ENCODE measurements at regions not wholly inside any gene's neighbourhood (a gene's known extent, or its start where the extent isn't known, plus 50 kb on each side); places are given as distances from the start of the nearest gene placed in this dataset.

DNA sequence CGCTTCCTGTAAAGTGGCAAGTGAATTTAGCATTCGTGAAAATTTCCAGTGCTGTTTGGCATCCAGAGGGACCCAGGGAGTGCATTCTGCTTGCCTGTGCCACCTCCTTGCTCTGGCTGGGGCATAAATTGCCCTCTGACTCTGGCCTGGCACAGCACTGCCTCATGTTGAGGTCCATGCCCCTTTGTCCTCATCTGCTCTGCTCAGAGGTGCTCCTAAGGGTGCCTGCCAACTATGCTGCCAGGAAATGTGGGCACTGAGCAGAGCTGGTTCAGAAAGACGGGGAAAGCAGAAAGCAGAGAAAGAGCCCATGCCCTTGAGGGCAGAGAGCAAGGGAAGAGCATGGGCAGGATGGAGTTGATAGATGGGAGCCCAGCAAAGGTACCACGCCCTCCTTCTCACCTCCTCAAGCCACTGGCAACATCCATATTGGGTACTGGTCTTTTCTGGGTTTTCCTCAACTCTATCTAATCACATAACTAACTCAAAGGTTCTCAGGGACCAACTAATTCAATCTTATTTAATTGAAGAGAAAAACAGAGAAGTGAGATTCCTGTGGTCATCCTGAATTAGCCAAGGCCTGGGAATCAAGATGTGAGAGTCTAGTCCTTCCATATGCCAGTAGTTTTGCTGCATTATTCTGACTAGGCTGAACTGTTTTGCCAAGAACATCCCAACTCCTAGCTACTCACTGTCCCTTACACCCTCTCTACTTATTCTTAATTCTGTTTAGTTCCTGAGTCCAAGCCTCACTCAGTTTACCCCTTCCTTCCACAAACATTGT, 441.5 kb upstream of the TNP1 start:
- H3K4me3 Mint-ChIP-seq, result no peak overlapping the region
- H3K9me3 Mint-ChIP-seq, result peaks cover 5% of the 10 kb centered on the region
- H3K36me3 Mint-ChIP-seq (ENCODE audit: low read depth), result no peaks in the 10 kb centered on the region
- H3K4me1 Mint-ChIP-seq, result no peaks in the 10 kb centered on the region
- no peak for ATAC-seq (replicated peaks)
- no peak overlapping the region for H3K27ac Mint-ChIP-seq
- H3K27me3 Mint-ChIP-seq, result no peaks in the 10 kb centered on the region

GRCh38 chr2:217299590-217299989, 439.7 kb upstream of the TNP1 start:
- Mint-ChIP-seq H3K9me3 (peaks cover 5% of the 10 kb centered on the region), H3K4me1 (no peaks in the 10 kb centered on the region), H3K4me3 (no peak overlapping the region), H3K27ac (no peak overlapping the region), H3K27me3 (no peaks in the 10 kb centered on the region), H3K36me3 (ENCODE audit: low read depth) (no peaks in the 10 kb centered on the region)
- ATAC-seq (replicated peaks), result no peak

- no peaks in the 10 kb centered on the region for H3K4me1 Mint-ChIP-seq
- H3K27ac Mint-ChIP-seq, result no peak overlapping the region
- no peaks in the 10 kb centered on the region for H3K27me3 Mint-ChIP-seq
- H3K4me3 Mint-ChIP-seq, result no peak overlapping the region
- no peak for ATAC-seq (replicated peaks)
- H3K9me3 Mint-ChIP-seq, result peaks cover 5% of the 10 kb centered on the region
- no peaks in the 10 kb centered on the region for H3K36me3 Mint-ChIP-seq (ENCODE audit: low read depth)
Observed at GRCh38 chr2:217297096-217297495, 437.2 kb upstream of the TNP1 start.

GRCh38 chr2:217294818-217295217, 435.0 kb upstream of the TNP1 start:
- ATAC-seq (replicated peaks), result no peak
- Mint-ChIP-seq H3K4me3 (no peak overlapping the region), H3K4me1 (no peaks in the 10 kb centered on the region), H3K27me3 (no peaks in the 10 kb centered on the region), H3K27ac (no peak overlapping the region), H3K9me3 (peaks cover 5% of the 10 kb centered on the region), H3K36me3 (ENCODE audit: low read depth) (no peaks in the 10 kb centered on the region)

DNA sequence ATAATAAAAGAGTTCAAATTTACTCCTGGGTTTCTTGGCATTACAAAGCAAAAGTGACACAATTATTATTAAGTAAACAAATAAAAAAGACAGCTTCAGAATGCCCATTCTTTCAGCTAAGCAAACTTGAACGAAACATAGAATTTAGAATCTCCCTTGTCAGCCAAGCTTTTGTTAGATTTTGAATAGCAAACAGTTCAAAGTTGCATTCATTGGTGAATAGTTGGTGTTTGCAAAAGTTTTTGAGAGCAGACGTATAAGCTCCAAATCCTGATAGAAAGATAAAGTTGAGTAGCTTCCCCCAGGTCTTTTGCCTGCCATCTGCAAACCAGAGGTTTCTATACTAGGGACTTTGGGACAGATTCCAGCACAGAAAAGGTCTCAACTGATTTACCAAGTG, 434.3 kb upstream of the TNP1 start:
- no peak overlapping the region for H3K27ac Mint-ChIP-seq
- ATAC-seq (replicated peaks), result no peak
- H3K27me3 Mint-ChIP-seq, result no peaks in the 10 kb centered on the region
- no peaks in the 10 kb centered on the region for H3K36me3 Mint-ChIP-seq (ENCODE audit: low read depth)
- peaks cover 5% of the 10 kb centered on the region for H3K9me3 Mint-ChIP-seq
- no peaks in the 10 kb centered on the region for H3K4me1 Mint-ChIP-seq
- no peak overlapping the region for H3K4me3 Mint-ChIP-seq

- Mint-ChIP-seq H3K4me1 (no peaks in the 10 kb centered on the region), H3K9me3 (peaks cover 5% of the 10 kb centered on the region), H3K27ac (no peak overlapping the region), H3K4me3 (no peak overlapping the region), H3K27me3 (no peaks in the 10 kb centered on the region), H3K36me3 (ENCODE audit: low read depth) (no peaks in the 10 kb centered on the region)
- no peak for ATAC-seq (replicated peaks)
Observed at GRCh38 chr2:217293607-217294006, 433.7 kb upstream of the TNP1 start.

- no peaks in the 10 kb centered on the region for H3K27me3 Mint-ChIP-seq
- no peaks in the 10 kb centered on the region for H3K36me3 Mint-ChIP-seq (ENCODE audit: low read depth)
- no peaks in the 10 kb centered on the region for H3K4me1 Mint-ChIP-seq
- no peak overlapping the region for H3K4me3 Mint-ChIP-seq
- H3K27ac Mint-ChIP-seq, result no peak overlapping the region
- H3K9me3 Mint-ChIP-seq, result peaks cover 5% of the 10 kb centered on the region
- no peak for ATAC-seq (replicated peaks)
Observed at GRCh38 chr2:217293046-217293445, 433.2 kb upstream of the TNP1 start.

DNA sequence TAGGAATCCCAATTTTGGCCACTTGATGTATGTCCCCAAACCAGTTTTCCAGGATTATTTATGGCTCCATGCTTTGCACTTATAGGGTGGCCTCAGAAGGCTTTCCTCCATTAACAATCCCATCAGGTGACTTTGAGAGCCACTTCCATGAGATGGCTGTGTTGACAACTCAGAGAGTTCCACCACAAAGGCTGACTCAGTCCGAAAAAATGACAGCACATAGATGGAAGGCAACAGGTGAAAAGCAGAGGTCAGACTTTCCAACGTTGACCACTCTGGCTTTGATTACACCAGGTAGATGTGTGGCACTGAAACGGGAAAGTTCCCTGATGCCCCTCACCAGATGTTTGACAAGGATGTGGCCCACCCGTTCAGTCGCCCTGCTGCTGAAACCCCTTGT, 431.4 kb upstream of the TNP1 start:
- no peak overlapping the region for H3K4me3 Mint-ChIP-seq
- no peaks in the 10 kb centered on the region for H3K27me3 Mint-ChIP-seq
- H3K27ac Mint-ChIP-seq, result no peak overlapping the region
- no peaks in the 10 kb centered on the region for H3K36me3 Mint-ChIP-seq (ENCODE audit: low read depth)
- no peak for ATAC-seq (replicated peaks)
- no peaks in the 10 kb centered on the region for H3K9me3 Mint-ChIP-seq
- H3K4me1 Mint-ChIP-seq, result no peaks in the 10 kb centered on the region

- Mint-ChIP-seq H3K27ac (no peak overlapping the region), H3K9me3 (no peaks in the 10 kb centered on the region), H3K27me3 (no peaks in the 10 kb centered on the region)
Observed at GRCh38 chr2:217290467-217290866, 430.6 kb upstream of the TNP1 start.

GRCh38 chr2:217289907-217290280, 430.0 kb upstream of the TNP1 start:
- Mint-ChIP-seq H3K36me3 (ENCODE audit: low read depth) (no peaks in the 10 kb centered on the region), H3K27me3 (no peaks in the 10 kb centered on the region), H3K27ac (no peak overlapping the region), H3K4me1 (no peaks in the 10 kb centered on the region), H3K4me3 (no peak overlapping the region), H3K9me3 (no peaks in the 10 kb centered on the region)
- no peak for ATAC-seq (replicated peaks)

More at GRCh38 chr2:217290467-217290866, 430.6 kb upstream of the TNP1 start:
- no peak for ATAC-seq (replicated peaks)
- H3K36me3 Mint-ChIP-seq (ENCODE audit: low read depth), result no peaks in the 10 kb centered on the region
- H3K4me1 Mint-ChIP-seq, result no peaks in the 10 kb centered on the region
- no peak overlapping the region for H3K4me3 Mint-ChIP-seq

GRCh38 chr2:217289177-217289906, 429.5 kb upstream of the TNP1 start:
- Mint-ChIP-seq H3K36me3 (ENCODE audit: low read depth) (no peaks in the 10 kb centered on the region), H3K27me3 (no peaks in the 10 kb centered on the region)
- no peak for ATAC-seq (replicated peaks)

GRCh38 chr2:217288472-217289063, 428.7 kb upstream of the TNP1 start:
- H3K9me3 Mint-ChIP-seq, result no peaks in the 10 kb centered on the region
- no peak for ATAC-seq (replicated peaks)
- no peak overlapping the region for H3K4me3 Mint-ChIP-seq
- H3K4me1 Mint-ChIP-seq, result no peaks in the 10 kb centered on the region
- no peaks in the 10 kb centered on the region for H3K36me3 Mint-ChIP-seq (ENCODE audit: low read depth)
- no peak overlapping the region for H3K27ac Mint-ChIP-seq
- no peaks in the 10 kb centered on the region for H3K27me3 Mint-ChIP-seq

More at GRCh38 chr2:217289177-217289906, 429.5 kb upstream of the TNP1 start:
- H3K4me1 Mint-ChIP-seq, result no peaks in the 10 kb centered on the region
- H3K9me3 Mint-ChIP-seq, result no peaks in the 10 kb centered on the region
- H3K27ac Mint-ChIP-seq, result no peak overlapping the region
- no peak overlapping the region for H3K4me3 Mint-ChIP-seq

- Mint-ChIP-seq H3K9me3 (no peaks in the 10 kb centered on the region), H3K36me3 (ENCODE audit: low read depth) (no peaks in the 10 kb centered on the region), H3K4me1 (no peaks in the 10 kb centered on the region), H3K27ac (no peak overlapping the region), H3K27me3 (no peaks in the 10 kb centered on the region), H3K4me3 (no peak overlapping the region)
- ATAC-seq (replicated peaks), result no peak
Observed at GRCh38 chr2:217286833-217287232, 427.0 kb upstream of the TNP1 start.

DNA sequence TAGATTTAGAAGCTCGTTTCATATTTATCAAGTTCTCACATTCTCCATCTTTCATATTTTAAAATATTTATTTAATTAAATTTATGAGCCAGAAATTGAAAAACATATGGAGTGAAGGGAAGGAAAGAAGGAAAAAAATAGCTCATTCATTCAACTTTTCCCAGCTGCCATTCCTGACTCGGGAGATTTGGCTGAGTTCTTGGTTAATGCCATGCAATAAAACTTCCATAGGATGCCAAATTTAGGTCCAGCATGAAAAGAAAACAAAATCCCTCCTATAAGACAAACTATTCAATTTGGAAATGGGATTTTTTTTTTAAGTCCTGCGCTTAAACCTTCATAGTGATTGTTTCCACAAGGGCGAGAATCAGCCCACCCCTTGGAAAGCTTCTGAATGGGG, 426.1 kb upstream of the TNP1 start:
- Mint-ChIP-seq H3K27me3 (no peaks in the 10 kb centered on the region), H3K4me3 (no peak overlapping the region), H3K36me3 (ENCODE audit: low read depth) (no peaks in the 10 kb centered on the region), H3K27ac (no peak overlapping the region), H3K9me3 (no peaks in the 10 kb centered on the region), H3K4me1 (no peaks in the 10 kb centered on the region)
- ATAC-seq (replicated peaks), result no peak

GRCh38 chr2:217283460-217283859, 423.6 kb upstream of the TNP1 start:
- H3K4me1 Mint-ChIP-seq, result no peaks in the 10 kb centered on the region
- H3K27ac Mint-ChIP-seq, result no peak overlapping the region
- no peaks in the 10 kb centered on the region for H3K36me3 Mint-ChIP-seq (ENCODE audit: low read depth)
- ATAC-seq (replicated peaks), result no peak
- H3K27me3 Mint-ChIP-seq, result no peaks in the 10 kb centered on the region
- no peaks in the 10 kb centered on the region for H3K9me3 Mint-ChIP-seq
- H3K4me3 Mint-ChIP-seq, result no peak overlapping the region

Data from activated T-helper 17 cell treated with anti-CD3 and anti-CD28 coated beads, Interleukin-2, amount 50 U/mL, for 72 hours (primary cell).